ENCODE measurements at regions not wholly inside any gene's neighbourhood (a gene's known extent, or its start where the extent isn't known, plus 50 kb on each side); places are given as distances from the start of the nearest gene placed in this dataset.

DNA sequence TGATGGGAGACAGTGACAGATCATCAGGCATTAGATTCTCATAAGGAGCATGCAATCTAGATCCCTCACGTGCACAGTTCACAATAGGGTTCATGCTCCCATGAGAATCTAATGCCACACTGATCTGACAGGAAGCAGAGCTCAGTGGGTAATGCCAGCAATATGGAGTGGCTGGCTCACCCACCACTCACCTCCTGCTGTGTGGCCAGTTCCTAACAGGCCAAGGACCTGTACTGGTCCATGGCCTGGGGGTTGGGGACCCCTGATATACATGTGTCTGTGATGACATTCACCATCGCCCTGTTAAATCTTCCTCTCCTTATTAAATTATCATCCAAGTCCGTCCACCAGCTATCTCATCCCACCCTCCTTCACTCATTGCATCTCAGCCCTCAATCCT lies 118.4 kb downstream of the TEX36 start:
- Histone ChIP-seq H3K36me3 (ENCODE audit: insufficient read depth, low read length) (no peaks in the 10 kb centered on the region), H3K4me3 (ENCODE audit: low read length) (no peak overlapping the region), H2AFZ (ENCODE audit: low read depth, low read length) (no peak overlapping the region), H3K4me1 (ENCODE audit: insufficient read depth, low read length) (no peaks in the 10 kb centered on the region), H3K27me3 (ENCODE audit: insufficient read depth, low read length) (no peaks in the 10 kb centered on the region), H3K9me3 (ENCODE audit: low read length) (no peaks in the 10 kb centered on the region)

DNA sequence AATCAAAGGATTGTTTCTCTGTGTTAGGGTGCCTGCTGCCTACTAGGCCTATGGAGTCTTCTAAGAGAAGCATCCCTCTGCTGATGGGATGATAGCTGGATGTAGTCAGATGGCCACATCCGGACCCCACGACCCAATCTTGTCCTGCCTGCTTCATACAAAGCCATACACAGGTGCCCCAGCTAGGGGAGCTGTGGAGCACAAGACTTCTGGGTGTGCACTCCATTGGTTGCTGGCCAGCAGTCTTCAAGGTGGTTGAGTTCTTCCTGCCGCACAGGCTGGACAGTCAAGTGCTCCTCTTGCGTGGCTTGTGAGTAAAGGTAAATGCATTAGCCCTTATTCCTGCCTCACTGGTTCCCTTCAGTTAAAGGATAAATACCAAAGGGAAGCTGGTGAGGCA lies 120.2 kb downstream of the TEX36 start:
- Histone ChIP-seq H3K9me3 (ENCODE audit: low read length) (no peaks in the 10 kb centered on the region), H2AFZ (ENCODE audit: low read depth, low read length) (no peak overlapping the region), H3K4me3 (ENCODE audit: low read length) (no peak overlapping the region), H3K4me1 (ENCODE audit: insufficient read depth, low read length) (no peaks in the 10 kb centered on the region), H3K27me3 (ENCODE audit: insufficient read depth, low read length) (no peaks in the 10 kb centered on the region), H3K36me3 (ENCODE audit: insufficient read depth, low read length) (no peaks in the 10 kb centered on the region)

DNA sequence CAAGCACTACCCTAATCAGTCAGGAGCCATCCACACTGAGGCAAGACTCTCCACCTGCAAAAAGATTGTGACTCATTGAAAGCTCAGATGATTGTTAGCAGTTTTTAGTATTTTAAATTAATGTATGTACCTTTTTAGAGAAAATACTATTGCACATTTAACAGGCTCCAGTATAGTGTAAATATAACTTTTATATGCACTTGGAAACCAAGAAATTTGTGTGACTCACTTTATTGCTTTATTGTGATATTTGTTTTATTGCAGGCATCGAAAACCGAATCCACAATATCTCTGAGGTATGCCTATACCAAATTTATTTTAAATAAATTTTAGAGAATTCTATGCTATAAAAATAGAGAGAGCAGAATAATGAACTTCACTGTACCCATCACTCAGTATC lies 122.0 kb downstream of the TEX36 start:
- no peaks in the 10 kb centered on the region for H3K36me3 ChIP-seq (ENCODE audit: insufficient read depth, low read length)
- no peaks in the 10 kb centered on the region for H3K9me3 ChIP-seq (ENCODE audit: low read length)
- peaks cover 3% of the 10 kb centered on the region for H3K4me1 ChIP-seq (ENCODE audit: insufficient read depth, low read length)
- no peak overlapping the region for H2AFZ ChIP-seq (ENCODE audit: low read depth, low read length)
- no peaks in the 10 kb centered on the region for H3K27me3 ChIP-seq (ENCODE audit: insufficient read depth, low read length)
- H3K4me3 ChIP-seq (ENCODE audit: low read length): no peak overlapping the region

DNA sequence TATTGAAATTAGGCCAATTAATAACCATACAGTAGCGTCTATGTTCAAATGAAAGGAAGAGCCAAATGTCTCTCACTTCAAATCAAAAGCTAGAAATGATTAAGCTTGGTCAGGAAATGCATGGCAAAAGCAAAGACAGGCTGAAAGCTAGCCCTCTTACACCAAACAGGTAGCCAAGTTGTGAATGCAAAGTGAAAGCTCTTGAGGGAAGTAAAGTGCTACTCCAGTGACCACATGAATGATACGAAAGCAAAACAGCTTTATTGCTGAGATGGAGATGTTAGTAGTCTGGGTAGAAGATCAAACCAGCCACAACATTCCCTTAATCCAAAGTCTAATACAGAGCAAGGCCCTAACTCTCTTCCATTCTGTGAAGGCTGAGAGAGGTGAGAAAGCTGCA lies 123.8 kb downstream of the TEX36 start:
- Histone ChIP-seq H3K9me3 (ENCODE audit: low read length) (no peaks in the 10 kb centered on the region), H3K4me3 (ENCODE audit: low read length) (no peak overlapping the region), H2AFZ (ENCODE audit: low read depth, low read length) (no peak overlapping the region), H3K4me1 (ENCODE audit: insufficient read depth, low read length) (peaks cover 11% of the 10 kb centered on the region), H3K27me3 (ENCODE audit: insufficient read depth, low read length) (no peaks in the 10 kb centered on the region), H3K36me3 (ENCODE audit: insufficient read depth, low read length) (no peaks in the 10 kb centered on the region)

DNA sequence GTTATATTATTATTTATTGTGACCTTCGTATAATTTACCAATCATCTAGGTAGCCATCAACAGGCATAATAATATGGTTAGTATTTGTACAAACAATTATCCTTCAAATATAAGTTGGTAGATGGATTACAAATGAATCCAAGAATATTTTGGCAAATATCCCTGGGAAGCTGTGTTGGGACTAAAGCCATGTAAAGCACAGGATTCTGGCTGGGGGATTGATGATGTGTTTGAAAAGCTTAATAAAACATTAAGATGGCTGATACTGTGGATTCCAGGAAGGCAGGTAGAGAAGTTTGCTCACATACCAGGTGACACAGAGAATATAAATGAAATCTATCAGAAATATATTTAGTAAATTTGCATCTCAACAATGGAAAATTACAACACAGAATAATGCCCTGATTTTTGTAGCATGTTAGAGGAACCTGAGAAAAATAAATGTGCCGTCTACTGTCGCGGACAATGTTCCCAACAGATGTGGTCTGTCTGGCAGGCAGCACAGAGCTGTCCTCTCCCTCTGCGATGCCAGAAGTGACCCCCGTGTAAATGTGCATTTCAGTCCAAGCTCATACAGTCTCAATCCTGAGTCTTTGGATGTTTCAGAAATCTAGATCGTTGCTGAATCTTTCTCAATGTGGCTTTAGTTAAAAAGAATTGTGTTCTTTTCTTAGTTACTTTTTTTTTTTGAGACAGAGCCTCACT lies 125.0 kb downstream of the TEX36 start:
- Histone ChIP-seq H3K4me1 (ENCODE audit: insufficient read depth, low read length) (peaks cover 16% of the 10 kb centered on the region), H3K36me3 (ENCODE audit: insufficient read depth, low read length) (no peaks in the 10 kb centered on the region), H3K9me3 (ENCODE audit: low read length) (no peaks in the 10 kb centered on the region), H2AFZ (ENCODE audit: low read depth, low read length) (no peak overlapping the region), H3K4me3 (ENCODE audit: low read length) (no peak overlapping the region), H3K27me3 (ENCODE audit: insufficient read depth, low read length) (no peaks in the 10 kb centered on the region)

DNA sequence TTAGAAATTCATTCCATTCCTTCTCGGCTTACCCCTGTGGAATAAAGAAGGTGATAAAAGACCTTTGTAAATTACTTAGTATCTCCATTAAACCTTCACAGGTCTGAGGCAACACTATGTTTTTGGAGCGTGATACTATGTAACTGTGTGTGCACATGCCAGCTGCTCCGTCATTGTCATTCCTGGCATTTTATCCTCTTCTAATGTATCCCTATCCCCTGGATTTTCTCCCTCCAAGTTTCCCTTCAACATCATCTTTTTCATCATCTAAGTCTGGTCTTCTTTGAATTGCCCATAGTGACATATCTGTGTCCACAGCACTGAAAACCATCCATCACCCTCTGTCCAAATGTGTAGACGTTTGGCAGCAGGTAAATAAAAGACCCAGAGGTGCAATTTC lies 125.7 kb downstream of the TEX36 start:
- Histone ChIP-seq H2AFZ (ENCODE audit: low read depth, low read length) (no peak overlapping the region), H3K27me3 (ENCODE audit: insufficient read depth, low read length) (no peaks in the 10 kb centered on the region), H3K9me3 (ENCODE audit: low read length) (peaks cover 2% of the 10 kb centered on the region), H3K4me1 (ENCODE audit: insufficient read depth, low read length) (peaks cover 16% of the 10 kb centered on the region), H3K4me3 (ENCODE audit: low read length) (no peak overlapping the region), H3K36me3 (ENCODE audit: insufficient read depth, low read length) (no peaks in the 10 kb centered on the region)

DNA sequence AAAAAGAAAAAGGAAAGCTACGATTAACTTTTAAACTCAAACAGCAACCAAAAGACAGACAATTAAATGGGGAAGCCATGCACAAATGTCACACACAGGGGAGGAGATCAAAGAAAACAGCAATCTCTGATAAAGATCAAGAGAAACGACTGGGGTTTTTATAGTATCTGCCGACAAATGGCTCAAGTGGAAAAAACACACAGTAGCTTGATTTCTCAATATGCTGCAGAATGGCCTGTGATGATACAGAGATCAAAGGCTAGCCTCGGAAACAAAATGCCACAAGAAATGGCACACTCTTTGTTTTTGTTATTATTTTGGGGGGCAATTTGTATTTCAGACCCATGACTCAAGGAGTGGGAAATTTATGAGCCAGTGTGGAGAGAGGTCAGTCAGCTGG lies 126.1 kb downstream of the TEX36 start:
- no peaks in the 10 kb centered on the region for H3K36me3 ChIP-seq (ENCODE audit: insufficient read depth, low read length)
- peaks cover 6% of the 10 kb centered on the region for H3K9me3 ChIP-seq (ENCODE audit: low read length)
- peaks cover 16% of the 10 kb centered on the region for H3K4me1 ChIP-seq (ENCODE audit: insufficient read depth, low read length)
- no peaks in the 10 kb centered on the region for H3K27me3 ChIP-seq (ENCODE audit: insufficient read depth, low read length)
- no peak overlapping the region for H3K4me3 ChIP-seq (ENCODE audit: low read length)
- H2AFZ ChIP-seq (ENCODE audit: low read depth, low read length): no peak overlapping the region

DNA sequence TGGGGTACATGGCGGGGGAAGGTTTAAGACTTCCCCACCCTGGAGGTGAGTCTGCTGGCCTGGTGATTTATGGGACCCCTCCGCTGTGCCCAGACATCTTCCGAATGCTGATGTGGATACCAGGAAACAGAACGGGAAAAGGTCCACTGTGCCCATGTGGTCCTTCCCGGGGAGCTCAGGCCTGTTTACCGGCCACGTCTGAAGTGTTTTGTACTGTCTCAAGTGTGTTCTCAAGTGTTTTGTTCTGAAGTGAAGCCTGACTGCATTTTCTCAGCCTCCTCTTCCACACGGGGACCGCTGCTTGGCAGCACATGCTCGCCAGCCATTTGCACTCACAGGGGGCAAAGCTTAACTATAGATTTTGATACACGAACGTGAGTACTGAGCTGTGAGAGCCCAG lies 127.2 kb downstream of the TEX36 start:
- Histone ChIP-seq H3K27me3 (ENCODE audit: insufficient read depth, low read length) (no peaks in the 10 kb centered on the region), H2AFZ (ENCODE audit: low read depth, low read length) (no peak overlapping the region), H3K4me3 (ENCODE audit: low read length) (no peak overlapping the region), H3K36me3 (ENCODE audit: insufficient read depth, low read length) (no peaks in the 10 kb centered on the region), H3K9me3 (ENCODE audit: low read length) (peaks cover 6% of the 10 kb centered on the region), H3K4me1 (ENCODE audit: insufficient read depth, low read length) (peaks cover 16% of the 10 kb centered on the region)

DNA sequence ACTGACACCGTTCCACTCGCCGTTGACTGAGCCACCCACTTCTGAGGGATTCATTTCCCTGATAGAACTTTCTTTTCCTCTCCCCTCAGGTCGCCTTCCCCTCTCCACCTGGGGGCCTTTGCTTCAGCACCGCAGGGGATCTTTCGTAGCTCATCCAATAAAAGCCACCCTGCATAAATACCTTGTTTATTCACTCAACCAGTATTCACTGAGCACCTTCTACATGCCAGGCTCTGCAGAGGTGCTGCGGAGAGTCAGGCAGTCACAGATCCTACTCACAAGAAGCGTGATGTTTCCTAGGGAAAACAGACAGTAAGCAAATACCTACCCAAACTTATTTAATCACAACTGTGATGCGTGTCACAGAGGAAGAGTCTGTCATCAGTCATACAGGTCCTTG lies 127.7 kb downstream of the TEX36 start:
- H3K27me3 ChIP-seq (ENCODE audit: insufficient read depth, low read length): no peaks in the 10 kb centered on the region
- H3K9me3 ChIP-seq (ENCODE audit: low read length): peaks cover 6% of the 10 kb centered on the region
- H3K4me1 ChIP-seq (ENCODE audit: insufficient read depth, low read length): peaks cover 16% of the 10 kb centered on the region
- H3K4me3 ChIP-seq (ENCODE audit: low read length): no peak overlapping the region
- no peak overlapping the region for H2AFZ ChIP-seq (ENCODE audit: low read depth, low read length)
- no peaks in the 10 kb centered on the region for H3K36me3 ChIP-seq (ENCODE audit: insufficient read depth, low read length)

DNA sequence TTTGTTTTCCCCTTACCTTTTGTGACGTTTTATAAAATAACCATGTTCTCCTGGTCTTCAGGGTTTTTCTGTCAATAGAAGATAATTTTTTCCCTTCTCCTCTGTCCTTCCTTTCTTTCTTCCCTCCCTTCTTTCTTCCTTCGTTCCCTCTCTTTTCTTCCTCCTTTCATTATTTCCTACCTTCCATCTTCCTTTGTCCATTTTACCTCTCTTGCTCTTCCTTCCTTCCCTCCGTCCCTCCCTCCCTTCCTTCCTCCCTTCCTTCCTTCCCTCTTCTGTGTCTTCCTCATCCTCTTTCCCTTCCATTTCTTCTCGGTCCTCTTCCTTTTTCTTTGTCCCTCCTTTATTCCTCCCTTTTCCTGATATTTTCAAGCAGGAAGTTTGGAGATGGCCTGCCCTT lies 128.2 kb downstream of the TEX36 start:
- Histone ChIP-seq H3K27me3 (ENCODE audit: insufficient read depth, low read length) (no peaks in the 10 kb centered on the region), H3K36me3 (ENCODE audit: insufficient read depth, low read length) (no peaks in the 10 kb centered on the region), H3K9me3 (ENCODE audit: low read length) (peaks cover 6% of the 10 kb centered on the region), H2AFZ (ENCODE audit: low read depth, low read length) (no peak overlapping the region), H3K4me1 (ENCODE audit: insufficient read depth, low read length) (peaks cover 16% of the 10 kb centered on the region), H3K4me3 (ENCODE audit: low read length) (no peak overlapping the region)

DNA sequence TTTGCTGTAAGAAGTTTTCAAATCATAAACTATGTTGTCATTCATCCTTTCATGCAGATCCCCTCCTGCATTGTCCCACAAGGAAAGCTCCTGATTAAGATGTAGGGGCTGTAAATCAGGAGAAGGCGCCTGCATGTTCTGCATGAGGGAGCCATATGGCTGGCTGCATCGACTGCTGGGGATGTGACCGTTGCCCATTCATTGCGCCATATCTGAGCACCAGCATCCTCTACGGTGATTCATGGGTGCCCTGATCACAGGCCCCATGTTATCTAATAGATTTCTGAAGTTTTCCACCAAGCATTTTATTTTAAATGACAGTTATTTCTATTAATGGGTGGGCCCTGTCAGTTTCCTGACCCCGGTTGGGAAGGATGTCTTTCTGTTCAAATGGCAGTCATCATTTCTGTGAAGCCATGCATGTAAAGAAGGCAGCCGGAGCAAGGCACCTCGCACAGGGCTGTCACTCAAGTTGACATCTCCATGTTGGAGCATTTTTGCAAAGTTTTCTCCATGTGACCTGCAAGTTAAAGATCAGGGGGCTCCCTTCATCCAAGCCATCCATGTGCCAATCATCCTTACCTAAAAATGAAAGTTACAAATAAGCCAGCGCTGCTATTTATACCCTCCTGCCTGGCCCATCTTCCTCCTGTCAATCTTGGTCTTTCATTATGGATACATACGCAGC lies 128.8 kb downstream of the TEX36 start:
- Histone ChIP-seq H2AFZ (ENCODE audit: low read depth, low read length) (no peak overlapping the region), H3K4me1 (ENCODE audit: insufficient read depth, low read length) (peaks cover 16% of the 10 kb centered on the region), H3K9me3 (ENCODE audit: low read length) (peaks cover 6% of the 10 kb centered on the region), H3K4me3 (ENCODE audit: low read length) (no peak overlapping the region), H3K27me3 (ENCODE audit: insufficient read depth, low read length) (peaks cover 3% of the 10 kb centered on the region), H3K36me3 (ENCODE audit: insufficient read depth, low read length) (no peaks in the 10 kb centered on the region)

DNA sequence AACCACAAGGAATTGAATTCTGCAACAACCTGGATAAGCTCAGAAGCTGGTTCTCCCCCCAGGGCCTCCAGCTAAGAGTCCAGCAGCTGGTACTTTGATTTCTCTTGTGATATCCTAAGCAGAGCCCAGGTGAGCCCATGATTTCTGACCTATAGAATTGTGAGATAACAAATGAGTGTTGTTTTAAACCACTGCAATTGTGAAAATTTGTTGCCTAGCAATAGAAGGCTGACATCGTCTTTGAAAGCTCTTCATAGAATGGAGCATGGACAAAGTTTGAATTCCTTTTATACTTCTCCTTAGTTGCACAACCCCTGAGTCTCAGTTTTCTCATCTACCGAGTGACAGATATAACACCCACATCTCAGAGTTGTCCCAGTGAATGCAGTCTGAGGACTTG lies 129.9 kb downstream of the TEX36 start:
- peaks cover 6% of the 10 kb centered on the region for H3K9me3 ChIP-seq (ENCODE audit: low read length)
- H3K4me1 ChIP-seq (ENCODE audit: insufficient read depth, low read length): peaks cover 16% of the 10 kb centered on the region
- no peak overlapping the region for H2AFZ ChIP-seq (ENCODE audit: low read depth, low read length)
- peaks cover 3% of the 10 kb centered on the region for H3K27me3 ChIP-seq (ENCODE audit: insufficient read depth, low read length)
- no peaks in the 10 kb centered on the region for H3K36me3 ChIP-seq (ENCODE audit: insufficient read depth, low read length)
- H3K4me3 ChIP-seq (ENCODE audit: low read length): no peak overlapping the region

DNA sequence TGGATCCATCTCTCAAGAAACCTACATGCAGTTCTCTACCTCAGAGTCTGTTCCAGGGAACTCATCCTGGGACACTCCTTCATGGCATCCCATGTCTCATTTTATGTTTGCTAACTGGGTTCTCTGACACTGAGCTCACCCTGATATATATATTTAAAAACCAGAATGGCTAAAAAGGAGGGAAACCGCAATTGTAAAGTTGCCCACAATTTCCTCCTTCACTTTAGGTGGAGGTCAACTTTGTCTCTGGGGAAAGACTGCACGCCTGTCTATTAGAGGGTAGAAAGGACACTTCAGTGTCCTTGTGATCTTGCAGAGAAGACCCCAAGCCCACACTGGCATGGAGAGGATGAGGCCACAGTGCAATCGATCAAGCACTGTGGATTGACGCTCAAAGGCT lies 131.7 kb downstream of the TEX36 start:
- Histone ChIP-seq H3K9me3 (ENCODE audit: low read length) (peaks cover 6% of the 10 kb centered on the region), H3K4me3 (ENCODE audit: low read length) (no peak overlapping the region), H3K4me1 (ENCODE audit: insufficient read depth, low read length) (peaks cover 14% of the 10 kb centered on the region), H3K27me3 (ENCODE audit: insufficient read depth, low read length) (peaks cover 3% of the 10 kb centered on the region), H2AFZ (ENCODE audit: low read depth, low read length) (no peak overlapping the region), H3K36me3 (ENCODE audit: insufficient read depth, low read length) (no peaks in the 10 kb centered on the region)

DNA sequence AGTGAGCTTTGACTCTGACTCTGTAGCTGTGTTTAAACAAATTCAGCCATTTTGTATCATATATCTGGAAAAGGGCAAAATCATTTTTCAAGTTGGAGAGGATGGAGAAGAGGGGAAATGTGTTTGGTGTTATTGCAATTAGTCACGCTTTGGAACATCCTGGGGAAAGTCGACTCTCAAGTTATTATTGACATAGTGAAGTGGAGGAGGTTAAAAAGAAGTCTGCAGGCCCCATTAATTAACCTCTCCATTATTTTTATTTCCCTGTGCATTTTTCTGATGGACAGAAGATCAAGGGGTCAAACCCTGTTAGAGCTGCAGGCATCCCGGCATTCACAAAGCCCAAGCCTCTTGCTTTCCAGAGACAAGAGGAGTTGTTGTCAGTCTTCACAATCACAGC lies 132.6 kb downstream of the TEX36 start:
- no peak overlapping the region for H2AFZ ChIP-seq (ENCODE audit: low read depth, low read length)
- no peak overlapping the region for H3K4me3 ChIP-seq (ENCODE audit: low read length)
- H3K4me1 ChIP-seq (ENCODE audit: insufficient read depth, low read length): peaks cover 15% of the 10 kb centered on the region
- H3K36me3 ChIP-seq (ENCODE audit: insufficient read depth, low read length): no peaks in the 10 kb centered on the region
- peaks cover 3% of the 10 kb centered on the region for H3K27me3 ChIP-seq (ENCODE audit: insufficient read depth, low read length)
- peaks cover 6% of the 10 kb centered on the region for H3K9me3 ChIP-seq (ENCODE audit: low read length)
